HepG2 (cell line): ENCODE measurements at regions not wholly inside any gene's neighbourhood (a gene's known extent, or its start where the extent isn't known, plus 50 kb on each side); places are given as distances from the start of the nearest gene placed in this dataset.

Experiments
- FLYWCH1 ChIP-seq: sonication (generic); formaldehyde crosslinking; IDR thresholded peaks from 2 replicates; pipeline ENCODE4 v1.8.1; 2023; ENCODE audit warnings: mild to moderate bottlenecking, missing genetic modification reagents
- FOSL2 ChIP-seq: sonication (generic); formaldehyde crosslinking; IDR thresholded peaks from 2 replicates; pipeline ENCODE4 v1.4.0; 2020; ENCODE audit warnings: missing genetic modification reagents
- FOXA1 ChIP-seq, 2 experiments: fragments of 450-650 bp in 1 of 2; sonication (generic) in 1 of 2; formaldehyde crosslinking in 1 of 2; IDR thresholded peaks; 2 replicates each; pipeline versions ENCODE4 v1.4.0 to v1.6.1; 2016 to 2020; ENCODE audit warnings: missing genetic modification reagents in 1 of 2
- HCFC1 ChIP-seq: fragments of 150-350 bp; IDR thresholded peaks from 2 replicates; pipeline ENCODE4 v1.6.1; 2014; ENCODE audit warnings: low read depth, low read length
- ZNF256 ChIP-seq: sonication (generic); formaldehyde crosslinking; conservative IDR thresholded peaks from 2 replicates; pipeline ENCODE4 v1.4.0; 2020; ENCODE audit warnings: missing genetic modification reagents
- TF ChIP-seq, protein P1 (sequence below): sonication (generic); formaldehyde crosslinking; IDR thresholded peaks from 2 replicates; pipeline ENCODE4 v1.5.0; 2020; ENCODE audit warnings: mild to moderate bottlenecking, missing genetic modification reagents, moderate library complexity

- TF ChIP-seq, protein P1, sequence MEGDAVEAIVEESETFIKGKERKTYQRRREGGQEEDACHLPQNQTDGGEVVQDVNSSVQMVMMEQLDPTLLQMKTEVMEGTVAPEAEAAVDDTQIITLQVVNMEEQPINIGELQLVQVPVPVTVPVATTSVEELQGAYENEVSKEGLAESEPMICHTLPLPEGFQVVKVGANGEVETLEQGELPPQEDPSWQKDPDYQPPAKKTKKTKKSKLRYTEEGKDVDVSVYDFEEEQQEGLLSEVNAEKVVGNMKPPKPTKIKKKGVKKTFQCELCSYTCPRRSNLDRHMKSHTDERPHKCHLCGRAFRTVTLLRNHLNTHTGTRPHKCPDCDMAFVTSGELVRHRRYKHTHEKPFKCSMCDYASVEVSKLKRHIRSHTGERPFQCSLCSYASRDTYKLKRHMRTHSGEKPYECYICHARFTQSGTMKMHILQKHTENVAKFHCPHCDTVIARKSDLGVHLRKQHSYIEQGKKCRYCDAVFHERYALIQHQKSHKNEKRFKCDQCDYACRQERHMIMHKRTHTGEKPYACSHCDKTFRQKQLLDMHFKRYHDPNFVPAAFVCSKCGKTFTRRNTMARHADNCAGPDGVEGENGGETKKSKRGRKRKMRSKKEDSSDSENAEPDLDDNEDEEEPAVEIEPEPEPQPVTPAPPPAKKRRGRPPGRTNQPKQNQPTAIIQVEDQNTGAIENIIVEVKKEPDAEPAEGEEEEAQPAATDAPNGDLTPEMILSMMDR, result no peak
- TF ChIP-seq FOXA1 (IDR thresholded peaks at IDR 0.05) (no peak), FOXA1 (CRISPR knock-in tag; IDR thresholded peaks at IDR 0.05) (no peak), HCFC1 (no peak), FOSL2 (CRISPR knock-in tag) (no peak), FLYWCH1 (CRISPR knock-in tag) (no peak), ZNF256 (no peak)
Observed at GRCh38 chr19:28829762-28830161, 383.2 kb downstream of the UQCRFS1 start.
